ENCODE measurements at regions not wholly inside any gene's neighbourhood (a gene's known extent, or its start where the extent isn't known, plus 50 kb on each side); places are given as distances from the start of the nearest gene placed in this dataset.
A peak's percentile ranks its signal among the peaks of the same experiment; 100 is the strongest.

- Histone ChIP-seq H3K36me3 (ENCODE audit: control insufficient read depth, insufficient read depth, low read length) (no peaks in the 10 kb centered on the region), H3K27ac (ENCODE audit: low read length) (no peak overlapping the region), H3K9me3 (ENCODE audit: control insufficient read depth, insufficient read depth, low read length) (no peaks in the 10 kb centered on the region), H3K4me1 (ENCODE audit: control insufficient read depth, insufficient read depth, low read length) (no peaks in the 10 kb centered on the region), H3K27me3 (ENCODE audit: control insufficient read depth, insufficient read depth, low read length) (no peaks in the 10 kb centered on the region), H3K4me3 (ENCODE audit: low read length) (no peak overlapping the region)
- peaks cover 0 to 22% of the 10 kb centered on the region in 2 donors for H3K4me1 Mint-ChIP-seq
- TF ChIP-seq CTCF (IDR thresholded peaks at IDR 0.05), result no peak
- intact Hi-C loops (cut with micrococcal nuclease), result no loop called here
- no peaks in the 10 kb centered on the region for H3K9me3 Mint-ChIP-seq
- no peak overlapping the region for H3K27ac Mint-ChIP-seq
- H3K4me3 Mint-ChIP-seq, result no peak overlapping the region
- DNase-seq (no peak), ATAC-seq (no peak)
- 92% methylated on average over 3 of the region's 5 CpGs for WGBS (ENCODE audit: insufficient coverage)
- H3K36me3 Mint-ChIP-seq, result no peaks in the 10 kb centered on the region
- no peaks in the 10 kb centered on the region for H3K27me3 Mint-ChIP-seq (ENCODE audit: low read depth in 2 of 2)
Measured at GRCh38 chr17:73813201-73813600, 169.0 kb upstream of the SDK2 start.

GRCh38 chr17:73814075-73814474 is 169.8 kb upstream of the SDK2 start:
- ATAC-seq, result peak in 1 of 3 donors; percentile 40
- Mint-ChIP-seq H3K4me1 (peaks cover 0 to 28% of the 10 kb centered on the region in 2 donors), H3K27ac (peak overlapping the region in 1 of 2 donors; percentile 14), H3K36me3 (no peaks in the 10 kb centered on the region), H3K4me3 (no peak overlapping the region), H3K9me3 (no peaks in the 10 kb centered on the region), H3K27me3 (ENCODE audit: low read depth in 2 of 2) (no peaks in the 10 kb centered on the region)
- Histone ChIP-seq H3K4me1 (ENCODE audit: control insufficient read depth, insufficient read depth, low read length) (no peaks in the 10 kb centered on the region), H3K9me3 (ENCODE audit: control insufficient read depth, insufficient read depth, low read length) (no peaks in the 10 kb centered on the region), H3K4me3 (ENCODE audit: low read length) (no peak overlapping the region), H3K27me3 (ENCODE audit: control insufficient read depth, insufficient read depth, low read length) (no peaks in the 10 kb centered on the region), H3K36me3 (ENCODE audit: control insufficient read depth, insufficient read depth, low read length) (no peaks in the 10 kb centered on the region), H3K27ac (ENCODE audit: low read length) (no peak overlapping the region)
- intact Hi-C loops (cut with micrococcal nuclease), result no loop called here
- DNase-seq, result no peak
- 67% methylated on average over 7 of the region's 7 CpGs for WGBS (ENCODE audit: insufficient coverage)
- no peak for TF ChIP-seq CTCF (IDR thresholded peaks at IDR 0.05)

- no peaks in the 10 kb centered on the region for H3K27me3 ChIP-seq (ENCODE audit: control insufficient read depth, insufficient read depth, low read length)
- H3K27me3 Mint-ChIP-seq (ENCODE audit: low read depth in 2 of 2), result no peaks in the 10 kb centered on the region
- H3K4me3 Mint-ChIP-seq, result no peak overlapping the region
- H3K4me3 ChIP-seq (ENCODE audit: low read length), result no peak overlapping the region
- H3K27ac Mint-ChIP-seq, result no peak overlapping the region
- no peak overlapping the region for H3K27ac ChIP-seq (ENCODE audit: low read length)
- H3K9me3 ChIP-seq (ENCODE audit: control insufficient read depth, insufficient read depth, low read length), result no peaks in the 10 kb centered on the region
- WGBS (ENCODE audit: insufficient coverage), result 83% methylated on average over 5 of the region's 5 CpGs
- intact Hi-C loops (cut with micrococcal nuclease), result no loop called here
- no peak for ATAC-seq
- H3K36me3 Mint-ChIP-seq, result no peaks in the 10 kb centered on the region
- no peaks in the 10 kb centered on the region for H3K36me3 ChIP-seq (ENCODE audit: control insufficient read depth, insufficient read depth, low read length)
- no peaks in the 10 kb centered on the region for H3K9me3 Mint-ChIP-seq
- H3K4me1 ChIP-seq (ENCODE audit: control insufficient read depth, insufficient read depth, low read length), result no peaks in the 10 kb centered on the region
- peaks cover 0 to 29% of the 10 kb centered on the region in 2 donors for H3K4me1 Mint-ChIP-seq
- no peak for TF ChIP-seq CTCF (IDR thresholded peaks at IDR 0.05)
- no peak for DNase-seq
Measured at GRCh38 chr17:73815474-73815873, 171.2 kb upstream of the SDK2 start.
